CD14-positive monocyte (primary cell): ENCODE measurements at regions not wholly inside any gene's neighbourhood (a gene's known extent, or its start where the extent isn't known, plus 50 kb on each side); places are given as distances from the start of the nearest gene placed in this dataset.

Source experiments
- DNase-seq, 3 donors: peaks; one replicate each; pipeline ENCODE4 v3.0.0-alpha.2; 2011 to 2022
- H2AFZ ChIP-seq: 2 replicates; pipeline ENCODE4 v1.6.0; 2012; ENCODE audit warnings: mild to moderate bottlenecking, low read depth, low read length, inconsistent platforms; ENCODE audit not compliant: insufficient read depth, poor library complexity, severe bottlenecking
- H3K27ac ChIP-seq, 2 donors: 1 replicate in 1 of 2; 2 replicates in 1 of 2; pipeline ENCODE4 v1.5.1; 2012 to 2013; ENCODE audit warnings: low read length in 2 of 2, control low read depth in 1 of 2, inconsistent platforms in 1 of 2, low read depth in 1 of 2, mild to moderate bottlenecking in 1 of 2
- H3K27me3 ChIP-seq, 2 donors: one replicate each; pipeline versions ENCODE4 v1.6.0 to v1.6.1; 2011 to 2013; ENCODE audit warnings: low read length in 2 of 2; ENCODE audit not compliant: control insufficient read depth in 2 of 2, insufficient read depth in 2 of 2
- H3K36me3 ChIP-seq, 2 donors: replicated peaks in 1 of 2; 1 replicate in 1 of 2; 2 replicates in 1 of 2; pipeline versions ENCODE4 v1.5.1 to v1.6.1; 2012 to 2013; ENCODE audit warnings: low read length in 2 of 2, control low read depth in 1 of 2, inconsistent platforms in 1 of 2, mild to moderate bottlenecking in 1 of 2; ENCODE audit not compliant: insufficient read depth in 2 of 2, control insufficient read depth in 1 of 2
- H3K4me1 ChIP-seq, 2 donors: 1 replicate in 1 of 2; 2 replicates in 1 of 2; pipeline versions ENCODE4 v1.5.1 to v1.6.1; 2012 to 2013; ENCODE audit warnings: low read length in 2 of 2, control low read depth in 1 of 2, inconsistent platforms in 1 of 2, mild to moderate bottlenecking in 1 of 2, moderate library complexity in 1 of 2; ENCODE audit not compliant: insufficient read depth in 2 of 2, control insufficient read depth in 1 of 2
- H3K4me2 ChIP-seq: replicated peaks from 2 replicates; pipeline ENCODE3; 2012; ENCODE audit warnings: low read length, moderate library complexity, mild to moderate bottlenecking; ENCODE audit not compliant: poor library complexity, severe bottlenecking; ENCODE audit errors: extremely low read depth
- H3K4me3 ChIP-seq, 3 experiments: fragments of 200-600 bp in 1 of 3; sonication (generic) in 1 of 3; replicated peaks in 1 of 3; 1 replicate in 2 of 3; 2 replicates in 1 of 3; pipeline ENCODE4 v1.5.1; 2011 to 2013; ENCODE audit warnings: low read length in 3 of 3, mild to moderate bottlenecking in 3 of 3, control low read depth in 2 of 3, low read depth in 2 of 3, inconsistent platforms in 1 of 3, moderate library complexity in 1 of 3
- H3K79me2 ChIP-seq: 2 replicates; pipeline ENCODE4 v1.6.0; 2012; ENCODE audit warnings: mild to moderate bottlenecking, control low read depth, inconsistent platforms, low read length, moderate library complexity; ENCODE audit not compliant: insufficient read depth
- H3K9ac ChIP-seq: 2 replicates; pipeline ENCODE4 v1.6.0; 2017; ENCODE audit warnings: low read length, mild to moderate bottlenecking; ENCODE audit not compliant: insufficient read depth, poor library complexity, severe bottlenecking
- H3K9me3 ChIP-seq, 2 donors: replicated peaks in 1 of 2; 1 replicate in 1 of 2; 2 replicates in 1 of 2; pipeline versions ENCODE4 v1.5.1 to v1.6.1; 2012 to 2013; ENCODE audit warnings: low read length in 2 of 2, control low read depth in 1 of 2; ENCODE audit not compliant: control insufficient read depth in 1 of 2, insufficient read depth in 1 of 2
- H4K20me1 ChIP-seq: 2 replicates; pipeline ENCODE4 v1.6.0; 2012; ENCODE audit warnings: mild to moderate bottlenecking, low read length, control low read depth, moderate library complexity; ENCODE audit not compliant: insufficient read depth
- H3K27ac Mint-ChIP-seq, 7 donors: one replicate each; pipeline ENCODE4 v1.8.0; 2020; ENCODE audit warnings: mild to moderate bottlenecking in 7 of 7, mixed read lengths in 7 of 7, moderate library complexity in 6 of 7, inconsistent platforms in 2 of 7
- H3K27me3 Mint-ChIP-seq, 3 donors: one replicate each; pipeline ENCODE4 v1.8.0; 2021 to 2022; ENCODE audit warnings: low read depth in 3 of 3, mild to moderate bottlenecking in 3 of 3, mixed read lengths in 3 of 3, moderate library complexity in 3 of 3, inconsistent platforms in 1 of 3
- H3K36me3 Mint-ChIP-seq, 2 donors: one replicate each; pipeline ENCODE4 v1.8.0; 2020; ENCODE audit warnings: mixed read lengths in 2 of 2, inconsistent platforms in 1 of 2, mild to moderate bottlenecking in 1 of 2
- H3K4me1 Mint-ChIP-seq: one replicate; pipeline ENCODE4 v1.8.0; 2020; ENCODE audit warnings: mild to moderate bottlenecking, mixed read lengths
- H3K4me3 Mint-ChIP-seq, 2 donors: one replicate each; pipeline ENCODE4 v1.8.0; 2020; ENCODE audit warnings: mild to moderate bottlenecking in 2 of 2, mixed read lengths in 2 of 2, moderate library complexity in 1 of 2
- H3K9me3 Mint-ChIP-seq, 7 donors: one replicate each; pipeline ENCODE4 v1.8.0; 2020 to 2022; ENCODE audit warnings: mixed read lengths in 7 of 7, mild to moderate bottlenecking in 6 of 7, moderate library complexity in 6 of 7, inconsistent platforms in 2 of 7
- WGBS: methylation state at CpG from one replicate; pipeline ENCODE4 v1.1.5; 2013; ENCODE audit warnings: missing lambda C conversion rate; ENCODE audit not compliant: insufficient coverage; 5-methylcytosine and 5-hydroxymethylcytosine counted together
- intact Hi-C, 2 donors: fragments of 100-400 bp; cut with micrococcal nuclease; formaldehyde crosslinking; loops; one replicate each; pipeline versions ENCODE4 v1.15.0 to v1.15.1; 2023
- TF ChIP-seq, protein P1 (sequence below): fragments of 200-600 bp; IDR thresholded peaks from one replicate; pipeline ENCODE4 v1.8.0; 2022; ENCODE audit warnings: antibody characterized with exemption, mild to moderate bottlenecking

- Mint-ChIP-seq H3K36me3 (no peaks in the 10 kb centered on the region), H3K9me3 (peaks cover 0 to 2% (median 1%) of the 10 kb centered on the region in 7 donors), H3K4me1 (no peaks in the 10 kb centered on the region), H3K27me3 (no peaks in the 10 kb centered on the region), H3K4me3 (no peak overlapping the region), H3K27ac (no peak overlapping the region)
- Histone ChIP-seq H3K79me2 (no peaks in the 10 kb centered on the region), H3K4me1 (no peaks in the 10 kb centered on the region), H3K9me3 (peaks cover 0 to 3% of the 10 kb centered on the region in 2 donors), H3K27me3 (no peaks in the 10 kb centered on the region), H2AFZ (no peak overlapping the region), H3K4me2 (no peak overlapping the region), H3K4me3 (no peak overlapping the region), H3K27ac (no peak overlapping the region), H4K20me1 (no peaks in the 10 kb centered on the region), H3K9ac (no peak overlapping the region), H3K36me3 (no peaks in the 10 kb centered on the region)
- DNase-seq, result no peak
- WGBS, result 93% methylated on average over 4 of the region's 5 CpGs
- intact Hi-C loops, result no loop called here
- TF ChIP-seq, protein P1, sequence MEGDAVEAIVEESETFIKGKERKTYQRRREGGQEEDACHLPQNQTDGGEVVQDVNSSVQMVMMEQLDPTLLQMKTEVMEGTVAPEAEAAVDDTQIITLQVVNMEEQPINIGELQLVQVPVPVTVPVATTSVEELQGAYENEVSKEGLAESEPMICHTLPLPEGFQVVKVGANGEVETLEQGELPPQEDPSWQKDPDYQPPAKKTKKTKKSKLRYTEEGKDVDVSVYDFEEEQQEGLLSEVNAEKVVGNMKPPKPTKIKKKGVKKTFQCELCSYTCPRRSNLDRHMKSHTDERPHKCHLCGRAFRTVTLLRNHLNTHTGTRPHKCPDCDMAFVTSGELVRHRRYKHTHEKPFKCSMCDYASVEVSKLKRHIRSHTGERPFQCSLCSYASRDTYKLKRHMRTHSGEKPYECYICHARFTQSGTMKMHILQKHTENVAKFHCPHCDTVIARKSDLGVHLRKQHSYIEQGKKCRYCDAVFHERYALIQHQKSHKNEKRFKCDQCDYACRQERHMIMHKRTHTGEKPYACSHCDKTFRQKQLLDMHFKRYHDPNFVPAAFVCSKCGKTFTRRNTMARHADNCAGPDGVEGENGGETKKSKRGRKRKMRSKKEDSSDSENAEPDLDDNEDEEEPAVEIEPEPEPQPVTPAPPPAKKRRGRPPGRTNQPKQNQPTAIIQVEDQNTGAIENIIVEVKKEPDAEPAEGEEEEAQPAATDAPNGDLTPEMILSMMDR, result no peak
Observed at GRCh38 chr5:110258460-110259216, 467.8 kb downstream of the TMEM232 start.

DNA sequence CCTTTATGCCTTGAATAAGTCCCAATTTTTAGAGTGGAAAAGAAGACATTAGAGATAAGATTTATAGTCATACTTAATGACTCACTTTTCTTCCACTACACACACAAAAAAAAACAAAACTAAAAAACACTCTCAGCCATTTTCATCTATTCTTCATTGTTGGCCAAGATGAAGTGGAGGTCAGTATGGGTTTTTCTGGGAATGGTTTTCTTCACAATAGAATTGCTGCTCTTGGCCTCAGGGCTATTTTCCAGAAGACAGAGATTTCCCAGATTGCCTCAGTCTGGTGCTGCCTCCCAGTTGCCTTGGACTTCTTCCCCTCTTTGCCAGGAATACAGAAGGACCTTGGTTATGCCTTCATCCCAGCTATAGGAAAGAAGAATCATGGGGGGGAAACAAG, 463.7 kb downstream of the TMEM232 start:
- no peak overlapping the region for H3K4me3 Mint-ChIP-seq
- Histone ChIP-seq H3K4me3 (no peak overlapping the region), H3K27ac (no peak overlapping the region), H3K27me3 (no peaks in the 10 kb centered on the region), H2AFZ (no peak overlapping the region), H3K9me3 (peaks cover 0 to 3% of the 10 kb centered on the region in 2 donors), H3K36me3 (no peaks in the 10 kb centered on the region), H3K4me1 (no peaks in the 10 kb centered on the region), H3K79me2 (no peaks in the 10 kb centered on the region), H3K9ac (no peak overlapping the region), H4K20me1 (no peaks in the 10 kb centered on the region), H3K4me2 (no peak overlapping the region)
- intact Hi-C loops, result no loop called here
- no peak for DNase-seq
- H3K9me3 Mint-ChIP-seq, result peaks cover 0 to 2% (median 0%) of the 10 kb centered on the region in 7 donors
- H3K27me3 Mint-ChIP-seq, result peaks cover 0 to 1% (median 0%) of the 10 kb centered on the region in 3 donors
- no peaks in the 10 kb centered on the region for H3K4me1 Mint-ChIP-seq
- H3K27ac Mint-ChIP-seq, result no peak overlapping the region
- no peaks in the 10 kb centered on the region for H3K36me3 Mint-ChIP-seq
- TF ChIP-seq, protein P1, result no peak
